ENCODE measurements at regions not wholly inside any gene's neighbourhood (a gene's known extent, or its start where the extent isn't known, plus 50 kb on each side); places are given as distances from the start of the nearest gene placed in this dataset.

GRCh38 chr1:106721790-106722189 is 334.7 kb upstream of the PRMT6 start (continued):
- no peak for TF ChIP-seq REST (IDR thresholded peaks at IDR 0.05)

DNA sequence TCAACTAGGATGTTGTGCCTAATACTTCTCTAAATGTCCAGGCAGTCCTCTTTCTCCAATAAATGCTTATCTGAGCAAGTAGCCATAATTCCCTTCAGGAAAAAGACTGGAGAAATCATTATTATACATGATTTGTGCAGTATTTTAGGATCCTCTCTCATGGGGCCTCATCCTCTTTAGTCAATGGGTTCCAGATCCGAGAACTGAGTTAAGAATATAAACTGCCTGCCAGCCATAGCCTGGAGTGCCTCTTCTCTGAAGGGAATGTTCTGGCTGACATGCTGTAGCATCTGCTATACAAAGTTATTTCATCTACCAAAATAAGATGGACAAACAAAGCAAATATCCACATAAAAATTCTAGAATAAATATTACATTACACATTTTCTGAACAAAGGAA is 334.0 kb upstream of the PRMT6 start:
- no peak for TF ChIP-seq FOXA2 (IDR thresholded peaks at IDR 0.05)
- TF ChIP-seq, protein P1, sequence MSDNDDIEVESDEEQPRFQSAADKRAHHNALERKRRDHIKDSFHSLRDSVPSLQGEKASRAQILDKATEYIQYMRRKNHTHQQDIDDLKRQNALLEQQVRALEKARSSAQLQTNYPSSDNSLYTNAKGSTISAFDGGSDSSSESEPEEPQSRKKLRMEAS (IDR thresholded peaks at IDR 0.05) = no peak
- no peak for TF ChIP-seq RXRA (IDR thresholded peaks at IDR 0.05)
- TF ChIP-seq NR2F2 (IDR thresholded peaks at IDR 0.05) = no peak
- no peak for TF ChIP-seq YY1 (IDR thresholded peaks at IDR 0.05)
- TF ChIP-seq, protein P2, sequence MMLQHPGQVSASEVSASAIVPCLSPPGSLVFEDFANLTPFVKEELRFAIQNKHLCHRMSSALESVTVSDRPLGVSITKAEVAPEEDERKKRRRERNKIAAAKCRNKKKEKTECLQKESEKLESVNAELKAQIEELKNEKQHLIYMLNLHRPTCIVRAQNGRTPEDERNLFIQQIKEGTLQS (IDR thresholded peaks at IDR 0.05) = no peak
- TF ChIP-seq JUND (IDR thresholded peaks at IDR 0.05) = no peak
- no peak for TF ChIP-seq HNF4G (IDR thresholded peaks at IDR 0.05)
- TF ChIP-seq REST (IDR thresholded peaks at IDR 0.05) = no peak
- TF ChIP-seq FOXA1 (IDR thresholded peaks at IDR 0.05) = no peak
- DNase-seq (ENCODE audit: low spot score) = no peak
- WGBS = 0% methylated on average over 1 of the region's 1 CpG
- no peak overlapping the region for H3K4me3 ChIP-seq (ENCODE audit: low read depth in 1 of 3, low read length in 3 of 3)
- no peaks in the 10 kb centered on the region for H3K4me1 ChIP-seq (ENCODE audit: control insufficient read depth in 4 of 4, insufficient read depth in 4 of 4, low read length in 3 of 4)
- H3K9me3 ChIP-seq (ENCODE audit: control insufficient read depth in 4 of 4, low read length in 3 of 4) = no peaks in the 10 kb centered on the region
- no peaks in the 10 kb centered on the region for H3K27me3 ChIP-seq (ENCODE audit: control insufficient read depth in 4 of 4, insufficient read depth in 4 of 4, low read length in 3 of 4)
- H3K27ac ChIP-seq (ENCODE audit: low read depth in 1 of 2, low read length in 2 of 2) = no peak overlapping the region
- H3K36me3 ChIP-seq (ENCODE audit: control insufficient read depth in 4 of 4, insufficient read depth in 3 of 4, low read depth in 1 of 4, low read length in 3 of 4) = no peaks in the 10 kb centered on the region
- H3K9ac ChIP-seq (ENCODE audit: low read depth in 1 of 2, low read length in 2 of 2) = no peak overlapping the region

DNA sequence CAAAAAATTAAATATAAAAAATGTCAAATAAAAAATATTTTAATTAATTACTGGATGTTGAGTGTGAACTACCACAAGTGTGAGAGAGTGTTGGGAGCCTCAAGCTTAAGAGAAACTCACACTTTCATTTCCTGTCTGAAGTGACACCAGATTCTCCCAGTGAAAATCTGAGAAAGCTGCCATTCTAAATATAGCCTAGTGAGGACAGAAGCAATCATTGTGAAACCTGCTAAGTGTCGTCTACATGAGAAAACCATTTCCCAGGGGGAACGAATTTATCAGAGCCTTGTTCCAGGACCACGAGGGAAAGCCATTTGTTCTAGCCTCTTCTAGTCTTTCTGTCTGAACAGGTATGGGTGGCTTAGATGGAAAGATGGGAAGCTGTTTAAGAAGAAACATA is 329.3 kb upstream of the PRMT6 start:
- no peaks in the 10 kb centered on the region for H3K27me3 ChIP-seq (ENCODE audit: control insufficient read depth in 4 of 4, insufficient read depth in 4 of 4, low read length in 3 of 4)
- 25% methylated on average over 3 of the region's 3 CpGs for WGBS
- no peaks in the 10 kb centered on the region for H3K4me1 ChIP-seq (ENCODE audit: control insufficient read depth in 4 of 4, insufficient read depth in 4 of 4, low read length in 3 of 4)
- TF ChIP-seq YY1 (IDR thresholded peaks at IDR 0.05) (no peak), RAD21 (IDR thresholded peaks at IDR 0.05) (no peak), RXRA (IDR thresholded peaks at IDR 0.05) (no peak)
- no peak overlapping the region for H3K9ac ChIP-seq (ENCODE audit: low read depth in 1 of 2, low read length in 2 of 2)
- no peak overlapping the region for H3K27ac ChIP-seq (ENCODE audit: low read depth in 1 of 2, low read length in 2 of 2)
- no peaks in the 10 kb centered on the region for H3K36me3 ChIP-seq (ENCODE audit: control insufficient read depth in 4 of 4, insufficient read depth in 3 of 4, low read depth in 1 of 4, low read length in 3 of 4)
- H3K9me3 ChIP-seq (ENCODE audit: control insufficient read depth in 4 of 4, low read length in 3 of 4) = no peaks in the 10 kb centered on the region
- no peak overlapping the region for H3K4me3 ChIP-seq (ENCODE audit: low read depth in 1 of 3, low read length in 3 of 3)
- DNase-seq (ENCODE audit: low spot score) = no peak

Measured in liver (tissue), 7 donors.